Stimulated activated naive B cell treated with anti-CD40 and anti-IgM and Interleukin-4, amounts not matched to agents 10 μg/mL and 1 μg/mL and 100 μg/mL, for 72 hours (primary cell): ENCODE measurements at regions not wholly inside any gene's neighbourhood (a gene's known extent, or its start where the extent isn't known, plus 50 kb on each side); places are given as distances from the start of the nearest gene placed in this dataset.
"Not testable (repeated sequence)": the region's sequence is repeated elsewhere in the genome, so short reads cannot be mapped to it uniquely, and the experiment has no call there.

Experiments used
- ATAC-seq, 2 donors: fragments of 150-1000 bp; cut with Tn5 transposase; replicated peaks; 2 replicates each; pipeline ENCODE4 v1.10.0; 2021; ENCODE audit warnings: moderate library complexity in 1 of 2
- DNase-seq: peaks from one replicate; pipeline ENCODE4 v3.0.0; 2021
- H3K27ac Mint-ChIP-seq: one replicate; pipeline ENCODE4 v1.8.0; 2022; ENCODE audit warnings: mild to moderate bottlenecking, mixed read lengths
- H3K27me3 Mint-ChIP-seq, 2 donors: one replicate each; pipeline ENCODE4 v1.8.0; 2022; ENCODE audit warnings: mixed read lengths in 2 of 2
- H3K36me3 Mint-ChIP-seq, 2 donors: one replicate each; pipeline ENCODE4 v1.8.0; 2022; ENCODE audit warnings: mixed read lengths in 2 of 2, mild to moderate bottlenecking in 1 of 2
- H3K4me1 Mint-ChIP-seq, 2 donors: one replicate each; pipeline ENCODE4 v1.8.0; 2022; ENCODE audit warnings: mixed read lengths in 2 of 2, mild to moderate bottlenecking in 1 of 2
- H3K4me3 Mint-ChIP-seq, 2 donors: one replicate each; pipeline ENCODE4 v1.8.0; 2022; ENCODE audit warnings: mild to moderate bottlenecking in 2 of 2, mixed read lengths in 2 of 2, moderate library complexity in 1 of 2
- H3K9me3 Mint-ChIP-seq, 2 donors: one replicate each; pipeline ENCODE4 v1.8.0; 2022; ENCODE audit warnings: mixed read lengths in 2 of 2, mild to moderate bottlenecking in 1 of 2

GRCh38 chr13:39918620-39919236 is 263.3 kb downstream of the COG6 start:
- Mint-ChIP-seq H3K9me3 (peaks cover 0 to 4% of the 10 kb centered on the region in 2 donors), H3K4me1 (peaks cover 0 to 2% of the 10 kb centered on the region in 2 donors), H3K4me3 (no peak overlapping the region), H3K36me3 (peaks cover 0 to 5% of the 10 kb centered on the region in 2 donors), H3K27ac (no peak overlapping the region), H3K27me3 (peaks cover 15 to 32% of the 10 kb centered on the region in 2 donors)
- ATAC-seq (no peak), DNase-seq (no peak)

- H3K27me3 Mint-ChIP-seq = peaks cover 12 to 43% of the 10 kb centered on the region in 2 donors
- no peak overlapping the region for H3K4me3 Mint-ChIP-seq
- H3K36me3 Mint-ChIP-seq = peaks cover 4 to 7% of the 10 kb centered on the region in 2 donors
- no peaks in the 10 kb centered on the region for H3K4me1 Mint-ChIP-seq
- no peak overlapping the region for H3K27ac Mint-ChIP-seq
- H3K9me3 Mint-ChIP-seq = peaks cover 8 to 11% of the 10 kb centered on the region in 2 donors
- ATAC-seq (no peak), DNase-seq (no peak)
These were observed 265.2 kb downstream of the COG6 start for GRCh38 chr13:39920613-39921012.

- ATAC-seq = no peak
These were observed 270.9 kb downstream of the COG6 start for GRCh38 chr13:39926345-39926744.

GRCh38 chr13:39928261-39928660 is 272.8 kb downstream of the COG6 start:
- no peak for DNase-seq
- Mint-ChIP-seq H3K4me1 (no peaks in the 10 kb centered on the region), H3K36me3 (peaks cover 5% of the 10 kb centered on the region in 2 donors), H3K4me3 (no peak overlapping the region), H3K9me3 (peaks cover 14 to 15% of the 10 kb centered on the region in 2 donors), H3K27me3 (peaks cover 19 to 28% of the 10 kb centered on the region in 2 donors), H3K27ac (no peak overlapping the region)
- ATAC-seq = no peak

More at GRCh38 chr13:39926345-39926744, 270.9 kb downstream of the COG6 start:
- H3K27me3 Mint-ChIP-seq = peaks cover 23 to 41% of the 10 kb centered on the region in 2 donors
- DNase-seq = no peak
- no peaks in the 10 kb centered on the region for H3K4me1 Mint-ChIP-seq
- no peak overlapping the region for H3K4me3 Mint-ChIP-seq
- no peak overlapping the region for H3K27ac Mint-ChIP-seq
- H3K36me3 Mint-ChIP-seq = peaks cover 5 to 10% of the 10 kb centered on the region in 2 donors
- H3K9me3 Mint-ChIP-seq = peaks cover 15 to 16% of the 10 kb centered on the region in 2 donors

GRCh38 chr13:39929583-39929982 is 274.1 kb downstream of the COG6 start:
- ATAC-seq = no peak
- H3K4me3 Mint-ChIP-seq = no peak overlapping the region
- no peak for DNase-seq
- peaks cover 5% of the 10 kb centered on the region in 2 donors for H3K36me3 Mint-ChIP-seq
- peaks cover 14 to 15% of the 10 kb centered on the region in 2 donors for H3K9me3 Mint-ChIP-seq
- no peaks in the 10 kb centered on the region for H3K4me1 Mint-ChIP-seq
- no peak overlapping the region for H3K27ac Mint-ChIP-seq
- peaks cover 19% of the 10 kb centered on the region in 2 donors for H3K27me3 Mint-ChIP-seq

GRCh38 chr13:39930060-39930459 is 274.6 kb downstream of the COG6 start:
- no peak overlapping the region for H3K27ac Mint-ChIP-seq
- H3K4me3 Mint-ChIP-seq = no peak overlapping the region
- H3K27me3 Mint-ChIP-seq = peaks cover 14 to 19% of the 10 kb centered on the region in 2 donors
- H3K4me1 Mint-ChIP-seq = no peaks in the 10 kb centered on the region
- H3K36me3 Mint-ChIP-seq = peaks cover 5% of the 10 kb centered on the region in 2 donors
- ATAC-seq (no peak), DNase-seq (no peak)
- peaks cover 10 to 12% of the 10 kb centered on the region in 2 donors for H3K9me3 Mint-ChIP-seq

GRCh38 chr13:39930544-39931444 is 275.3 kb downstream of the COG6 start:
- H3K36me3 Mint-ChIP-seq = peaks cover 0 to 2% of the 10 kb centered on the region in 2 donors
- DNase-seq = no peak
- peaks cover 9 to 14% of the 10 kb centered on the region in 2 donors for H3K27me3 Mint-ChIP-seq
- no peak overlapping the region for H3K4me3 Mint-ChIP-seq
- no peak for ATAC-seq
- H3K9me3 Mint-ChIP-seq = peaks cover 4 to 5% of the 10 kb centered on the region in 2 donors
- no peaks in the 10 kb centered on the region for H3K4me1 Mint-ChIP-seq
- H3K27ac Mint-ChIP-seq = no peak overlapping the region

- ATAC-seq (no peak), DNase-seq (no peak)
- H3K4me1 Mint-ChIP-seq = no peaks in the 10 kb centered on the region
- peaks cover 0 to 2% of the 10 kb centered on the region in 2 donors for H3K9me3 Mint-ChIP-seq
- H3K4me3 Mint-ChIP-seq = no peak overlapping the region
- peaks cover 0 to 2% of the 10 kb centered on the region in 2 donors for H3K36me3 Mint-ChIP-seq
- H3K27me3 Mint-ChIP-seq = peaks cover 4 to 10% of the 10 kb centered on the region in 2 donors
- no peak overlapping the region for H3K27ac Mint-ChIP-seq
These were observed 276.0 kb downstream of the COG6 start for GRCh38 chr13:39931505-39931904.

GRCh38 chr13:39932514-39932913 is 277.1 kb downstream of the COG6 start:
- DNase-seq, H3K9me3 Mint-ChIP-seq, H3K4me3 Mint-ChIP-seq: not testable (repeated sequence)

GRCh38 chr13:39935155-39935554 is 279.7 kb downstream of the COG6 start:
- Mint-ChIP-seq H3K4me1 (no peaks in the 10 kb centered on the region), H3K36me3 (no peaks in the 10 kb centered on the region), H3K4me3 (no peak overlapping the region), H3K27ac (no peak overlapping the region), H3K27me3 (peaks cover 0 to under 1% of the 10 kb centered on the region in 2 donors), H3K9me3 (peaks cover 0 to 2% of the 10 kb centered on the region in 2 donors)
- DNase-seq (no peak), ATAC-seq (no peak)

More at GRCh38 chr13:39932514-39932913, 277.1 kb downstream of the COG6 start:
- H3K27me3 Mint-ChIP-seq, H3K36me3 Mint-ChIP-seq, ATAC-seq, H3K4me1 Mint-ChIP-seq, H3K27ac Mint-ChIP-seq: not testable (repeated sequence)

GRCh38 chr13:39938596-39938995 is 283.1 kb downstream of the COG6 start:
- no peak for DNase-seq
- Mint-ChIP-seq H3K27ac (no peak overlapping the region), H3K27me3 (peaks cover 0 to 5% of the 10 kb centered on the region in 2 donors), H3K9me3 (no peaks in the 10 kb centered on the region), H3K36me3 (no peaks in the 10 kb centered on the region), H3K4me3 (no peak overlapping the region), H3K4me1 (peaks cover 6 to 15% of the 10 kb centered on the region in 2 donors)
- no peak for ATAC-seq

- peaks cover 6 to 15% of the 10 kb centered on the region in 2 donors for H3K4me1 Mint-ChIP-seq
- no peak for ATAC-seq
These were observed 285.8 kb downstream of the COG6 start for GRCh38 chr13:39941236-39941635.

GRCh38 chr13:39941911-39942551 is 286.6 kb downstream of the COG6 start:
- Mint-ChIP-seq H3K4me1 (peaks cover 6 to 15% of the 10 kb centered on the region in 2 donors), H3K27ac (no peak overlapping the region), H3K9me3 (no peaks in the 10 kb centered on the region), H3K27me3 (peaks cover 0 to 5% of the 10 kb centered on the region in 2 donors), H3K36me3 (no peaks in the 10 kb centered on the region), H3K4me3 (no peak overlapping the region)
- ATAC-seq (no peak), DNase-seq (no peak)

More at GRCh38 chr13:39941236-39941635, 285.8 kb downstream of the COG6 start:
- no peaks in the 10 kb centered on the region for H3K36me3 Mint-ChIP-seq
- H3K27me3 Mint-ChIP-seq = peaks cover 0 to 5% of the 10 kb centered on the region in 2 donors
- no peaks in the 10 kb centered on the region for H3K9me3 Mint-ChIP-seq
- no peak overlapping the region for H3K4me3 Mint-ChIP-seq
- H3K27ac Mint-ChIP-seq = no peak overlapping the region
- DNase-seq = no peak
